Psoas muscle (tissue), 7 donors: ENCODE measurements at regions not wholly inside any gene's neighbourhood (a gene's known extent, or its start where the extent isn't known, plus 50 kb on each side); places are given as distances from the start of the nearest gene placed in this dataset.

Experiments
- ATAC-seq, 4 donors: fragments of 200-7000 bp; cut with Tn5 transposase; one replicate each; pipeline ENCODE4 v1.9.1; 2020; ENCODE audit warnings: moderate library complexity in 3 of 4, mild to moderate bottlenecking in 2 of 4
- DNase-seq, 2 donors: peaks; one replicate each; pipeline ENCODE4 v3.0.0-alpha.2; 2020
- H3K27ac ChIP-seq: fragments of 200-600 bp; one replicate; pipeline ENCODE4 v1.8.0; 2022
- H3K27me3 ChIP-seq, 3 donors: fragments of 200-600 bp in 1 of 3; one replicate each; pipeline versions ENCODE4 v1.6.1 to v1.8.0; 2013 to 2022; ENCODE audit warnings: low read length in 2 of 3, mild to moderate bottlenecking in 2 of 3, moderate library complexity in 1 of 3; ENCODE audit not compliant: insufficient read depth in 3 of 3
- H3K36me3 ChIP-seq, 2 donors: fragments of 200-600 bp in 1 of 2; one replicate each; pipeline versions ENCODE4 v1.6.1 to v1.8.0; 2013 to 2022; ENCODE audit warnings: low read depth in 1 of 2, mild to moderate bottlenecking in 1 of 2, moderate library complexity in 1 of 2; ENCODE audit not compliant: insufficient read depth in 1 of 2
- H3K4me1 ChIP-seq: fragments of 200-600 bp; one replicate; pipeline ENCODE4 v1.8.0; 2022
- H3K4me3 ChIP-seq: fragments of 200-600 bp; one replicate; pipeline ENCODE4 v1.8.0; 2022; ENCODE audit warnings: mild to moderate bottlenecking
- H3K9me3 ChIP-seq: fragments of 200-600 bp; one replicate; pipeline ENCODE4 v1.8.0; 2022
- CTCF ChIP-seq: fragments of 200-600 bp; IDR thresholded peaks from one replicate; pipeline ENCODE4 v1.8.0; 2022; ENCODE audit warnings: antibody characterized with exemption
- WGBS, 3 donors: extraction: QIAGEN DNeasy Blood & Tissue Kit; methylation state at CpG; one replicate each; pipeline versions ENCODE4 v1.1.6 to v1.1.7; 2013; 5-methylcytosine and 5-hydroxymethylcytosine counted together
- intact Hi-C, 2 donors: fragments of 100-400 bp; cut with DNase I; formaldehyde crosslinking; loops; one replicate each; pipeline versions ENCODE4 v1.11.0 to v1.14.2; 2022
- donor health status: healthy with polysubstance abuse.
- donor health status: DM: no; HTN: no; CAD: no; lungs with moderate emphysema.
- donor health status: Bipolar disorder and iron deficiency.
- donor health status: healthy.
- donor health status: DM: yes; HTN: yes; CAD: no.
- donor health status: DM: no; HTN: no; CAD: no.
- donor health status: DM: yes; HTN: yes; CAD: no.

GRCh38 chr1:30032302-30032701 is 691.1 kb downstream of the MATN1 start:
- WGBS, 3 donors = 75 to 87% (median 76%) methylated on average over 1 of the region's 1 CpG
- Histone ChIP-seq H3K27ac (no peak overlapping the region), H3K36me3 (no peaks in the 10 kb centered on the region), H3K9me3 (no peaks in the 10 kb centered on the region), H3K27me3 (peaks cover 0 to 13% (median 1%) of the 10 kb centered on the region in 3 donors), H3K4me1 (no peaks in the 10 kb centered on the region), H3K4me3 (no peak overlapping the region)
- no peak for DNase-seq
- no peak for ATAC-seq
- TF ChIP-seq CTCF = no peak
- intact Hi-C loops = no loop called here

DNA sequence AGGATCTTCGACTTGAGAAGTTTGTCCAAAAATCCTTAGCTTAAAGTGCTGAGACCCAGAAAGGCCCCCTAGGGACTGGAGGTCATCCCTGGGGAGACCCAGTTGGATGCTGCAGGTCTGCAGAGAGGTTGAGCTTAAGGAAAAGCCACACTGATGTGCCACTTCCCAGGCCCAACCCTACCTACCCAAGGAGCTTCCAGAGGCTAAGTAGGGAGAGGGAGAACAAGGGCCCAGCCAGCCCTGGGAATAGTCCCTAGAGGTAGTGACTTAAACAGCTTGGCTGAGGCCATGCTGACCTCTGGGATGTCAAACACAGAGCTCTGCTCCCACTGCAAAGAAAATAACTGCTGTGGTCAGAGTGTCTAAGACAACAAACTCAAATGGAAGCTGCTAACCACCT is 693.7 kb downstream of the MATN1 start:
- TF ChIP-seq CTCF = no peak
- Histone ChIP-seq H3K27me3 (peaks cover 0 to 13% (median 1%) of the 10 kb centered on the region in 3 donors), H3K4me1 (no peaks in the 10 kb centered on the region), H3K27ac (no peak overlapping the region), H3K4me3 (no peak overlapping the region), H3K9me3 (peaks cover 5% of the 10 kb centered on the region), H3K36me3 (no peaks in the 10 kb centered on the region)
- DNase-seq = no peak
- 44 to 70% (median 68%) methylated on average over 1 of the region's 1 CpG for WGBS, 3 donors
- intact Hi-C loops = no loop called here
- no peak for ATAC-seq

- Histone ChIP-seq H3K27me3 (peaks cover 0 to 6% (median 1%) of the 10 kb centered on the region in 3 donors), H3K27ac (no peak overlapping the region), H3K4me3 (no peak overlapping the region), H3K9me3 (peaks cover 5% of the 10 kb centered on the region), H3K4me1 (no peaks in the 10 kb centered on the region), H3K36me3 (no peaks in the 10 kb centered on the region)
- 41 to 55% (median 44%) methylated on average over 3 of the region's 3 CpGs for WGBS, 3 donors
- no peak for TF ChIP-seq CTCF
- intact Hi-C loops = no loop called here
- DNase-seq (no peak), ATAC-seq (no peak)
Measured at GRCh38 chr1:30028939-30029338, 694.4 kb downstream of the MATN1 start.

GRCh38 chr1:30028283-30028682 is 695.1 kb downstream of the MATN1 start:
- TF ChIP-seq CTCF = no peak
- WGBS, 3 donors = 71 to 80% (median 80%) methylated on average over 2 of the region's 2 CpGs
- intact Hi-C loops = no loop called here

GRCh38 chr1:30027247-30027646 is 696.1 kb downstream of the MATN1 start:
- H3K9me3 ChIP-seq = peaks cover 5% of the 10 kb centered on the region
- intact Hi-C loops = no loop called here
- peaks cover 0 to 15% (median 7%) of the 10 kb centered on the region in 3 donors for H3K27me3 ChIP-seq
- TF ChIP-seq CTCF = no peak
- ATAC-seq (no peak), DNase-seq (no peak)
- no peaks in the 10 kb centered on the region for H3K4me1 ChIP-seq
- 79 to 90% (median 87%) methylated on average over 2 of the region's 2 CpGs for WGBS, 3 donors
- H3K4me3 ChIP-seq = no peak overlapping the region
- H3K27ac ChIP-seq = no peak overlapping the region
- H3K36me3 ChIP-seq = no peaks in the 10 kb centered on the region

More at GRCh38 chr1:30028283-30028682, 695.1 kb downstream of the MATN1 start:
- ATAC-seq (no peak), DNase-seq (no peak)
- no peaks in the 10 kb centered on the region for H3K4me1 ChIP-seq
- no peaks in the 10 kb centered on the region for H3K36me3 ChIP-seq
- H3K27ac ChIP-seq = no peak overlapping the region
- peaks cover 5% of the 10 kb centered on the region for H3K9me3 ChIP-seq
- H3K4me3 ChIP-seq = no peak overlapping the region
- peaks cover 0 to 8% (median 6%) of the 10 kb centered on the region in 3 donors for H3K27me3 ChIP-seq
